HL-60 (cell line): ENCODE measurements at regions not wholly inside any gene's neighbourhood (a gene's known extent, or its start where the extent isn't known, plus 50 kb on each side); places are given as distances from the start of the nearest gene placed in this dataset.
A peak's percentile ranks its signal among the peaks of the same experiment; 100 is the strongest.

Source experiments
- CTCF ChIP-seq: IDR thresholded peaks from one replicate; pipeline ENCODE4 v1.5.1; 2011; ENCODE audit warnings: low read length, control low read depth, inconsistent platforms; ENCODE audit not compliant: insufficient read depth
- GABPA ChIP-seq: IDR thresholded peaks from 2 replicates; pipeline ENCODE4 v1.6.1; 2012; ENCODE audit warnings: low read depth
- POLR2AphosphoS5 ChIP-seq: IDR thresholded peaks from 2 replicates; pipeline ENCODE4 v1.6.1; 2012; ENCODE audit warnings: low read depth
- SPI1 ChIP-seq: IDR thresholded peaks from 2 replicates; pipeline ENCODE4 v1.6.1; 2012; ENCODE audit warnings: low read depth, mild to moderate bottlenecking, borderline replicate concordance

GRCh38 chr13:61695147-61695546 is 279.5 kb upstream of the PCDH20 start:
- TF ChIP-seq CTCF (no peak), POLR2AphosphoS5 (no peak), GABPA (no peak), SPI1 (peak; percentile 20; the same call in 1 of the 2 replicates)
